DMS153 treated with DMSO at 0.1 percent for 48 hours (cell line): ENCODE measurements at regions not wholly inside any gene's neighbourhood (a gene's known extent, or its start where the extent isn't known, plus 50 kb on each side); places are given as distances from the start of the nearest gene placed in this dataset.

Source experiments
- DNase-seq: peaks from one replicate; lab custom pipeline; 2025; ENCODE audit not compliant: unreplicated experiment; lab: John Stamatoyannopoulos, UW

DNA sequence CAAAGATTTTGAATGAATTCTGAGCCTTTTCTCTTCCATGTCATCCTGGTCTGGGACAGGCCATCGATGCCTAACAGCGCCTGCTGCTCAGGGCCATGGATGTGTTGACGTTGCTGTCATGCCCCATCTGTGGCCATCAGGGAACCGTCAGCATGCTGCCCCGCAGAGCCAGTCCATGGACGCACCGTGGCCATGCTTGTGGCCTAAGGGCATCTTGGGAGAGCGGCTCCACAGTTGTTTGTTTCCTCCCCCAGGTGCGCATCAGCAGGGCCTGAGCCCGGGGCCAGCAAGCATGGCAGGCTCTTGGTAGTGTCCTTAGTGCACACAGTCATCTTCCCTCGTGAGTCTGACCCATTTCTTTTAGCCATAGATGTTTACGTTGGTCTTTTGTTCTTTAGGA is 142.7 kb downstream of the VAPA start:
- no peak for DNase-seq

DNA sequence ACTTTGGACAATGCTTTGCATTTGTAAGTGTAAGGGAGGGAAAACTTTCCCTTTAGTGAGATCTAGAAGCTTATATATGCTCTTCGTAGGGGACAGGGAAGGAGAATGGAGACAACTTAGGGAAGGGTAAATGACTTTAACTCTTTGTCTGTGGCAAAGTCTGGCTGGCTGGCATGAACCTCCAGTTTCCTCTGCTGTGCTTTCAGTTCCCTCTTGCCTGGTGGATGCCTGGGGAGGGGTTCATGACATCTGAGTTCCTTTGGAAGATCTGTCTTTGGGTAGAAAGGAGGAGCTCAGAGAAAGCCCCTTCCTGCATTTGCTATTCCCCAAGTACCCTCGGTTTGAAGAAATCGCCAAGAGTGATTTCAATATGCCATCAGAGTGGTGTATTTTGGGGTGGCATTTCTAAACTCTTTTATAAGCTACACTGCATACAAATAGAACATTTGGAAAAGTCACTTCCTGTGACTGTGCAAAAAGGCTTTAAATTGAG is 143.6 kb downstream of the VAPA start:
- DNase-seq: no peak

DNA sequence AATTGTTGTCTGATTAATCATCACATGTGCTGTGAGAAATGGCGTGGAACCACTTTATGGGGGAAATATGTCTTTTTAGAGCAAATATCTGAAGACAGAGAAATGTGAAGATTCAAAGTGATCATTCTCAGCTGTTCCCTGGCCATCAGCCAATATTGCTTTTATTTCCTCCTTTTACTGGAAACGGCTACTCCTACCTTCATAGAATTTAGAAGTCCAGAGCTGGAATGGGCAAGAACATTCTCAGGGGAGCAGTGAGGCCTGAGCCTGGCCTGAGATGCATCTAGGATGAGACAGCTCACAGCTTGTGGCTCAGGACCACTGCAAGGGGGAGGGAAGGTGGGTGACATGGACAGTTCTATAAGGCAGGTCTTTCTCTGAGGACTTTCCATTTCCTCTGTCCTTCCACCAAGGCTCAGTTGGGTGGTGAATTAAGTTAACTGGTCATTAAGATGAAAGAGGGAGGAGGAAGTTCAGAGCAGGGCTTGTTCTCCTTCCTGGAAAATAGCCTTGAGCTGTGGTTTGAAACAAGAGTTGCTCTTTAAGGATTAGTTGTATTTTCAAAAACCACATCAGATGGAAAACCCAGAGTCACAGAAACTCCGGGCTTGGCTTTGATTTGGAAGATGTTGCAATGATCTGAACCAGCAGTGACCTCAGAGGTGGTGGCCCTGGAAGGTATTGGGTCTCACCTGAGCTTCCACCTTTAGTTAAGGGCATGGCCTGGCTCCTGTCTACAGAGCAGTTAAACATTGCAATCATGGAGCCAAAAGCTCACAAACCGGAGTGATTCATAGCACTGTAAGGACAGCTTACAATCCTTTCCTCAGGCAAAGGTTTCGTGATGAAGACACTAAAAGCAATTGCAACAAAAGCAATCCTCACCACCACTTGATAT is 144.3 kb downstream of the VAPA start:
- no peak for DNase-seq

DNA sequence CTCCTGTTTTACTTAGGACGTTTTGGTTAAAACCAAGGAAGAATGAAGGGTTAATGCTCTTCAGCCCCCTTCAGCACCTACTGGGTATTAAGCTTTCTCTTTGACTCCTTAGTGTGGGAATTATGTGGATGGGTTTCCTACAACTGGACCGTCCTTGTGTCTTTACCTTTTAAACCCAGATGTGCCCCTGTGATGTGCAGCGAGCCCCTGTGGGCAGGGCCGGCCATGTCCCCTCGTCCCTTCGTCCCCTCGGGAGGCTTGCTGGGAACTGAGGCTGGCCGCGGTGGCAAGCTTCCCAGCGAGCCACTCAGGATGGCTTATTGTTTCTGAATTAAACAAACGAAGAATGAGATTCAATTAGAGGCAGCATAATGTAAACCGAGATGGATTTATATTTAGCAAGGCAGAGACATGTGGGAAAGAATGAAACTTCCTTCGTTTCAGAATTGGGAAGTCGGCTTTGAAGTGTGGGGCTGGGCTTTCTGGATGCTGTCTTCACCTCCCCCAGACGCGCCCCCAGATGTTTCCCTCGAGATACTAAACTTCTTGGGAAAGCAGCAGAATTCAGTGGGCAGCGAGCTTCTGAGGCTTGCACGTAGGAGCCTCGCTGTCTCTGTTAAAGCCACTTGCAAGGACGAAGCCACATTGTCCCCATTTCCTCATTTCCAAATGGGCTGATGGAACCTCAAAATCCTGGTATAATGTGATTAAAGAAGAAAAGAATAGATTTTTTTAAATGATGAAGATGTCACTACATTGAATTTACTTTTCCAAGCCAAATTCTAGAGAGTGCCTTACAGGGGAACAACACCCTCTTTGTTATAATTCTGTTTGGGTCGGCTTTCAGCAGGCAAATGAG is 146.0 kb downstream of the VAPA start:
- DNase-seq: no peak

DNA sequence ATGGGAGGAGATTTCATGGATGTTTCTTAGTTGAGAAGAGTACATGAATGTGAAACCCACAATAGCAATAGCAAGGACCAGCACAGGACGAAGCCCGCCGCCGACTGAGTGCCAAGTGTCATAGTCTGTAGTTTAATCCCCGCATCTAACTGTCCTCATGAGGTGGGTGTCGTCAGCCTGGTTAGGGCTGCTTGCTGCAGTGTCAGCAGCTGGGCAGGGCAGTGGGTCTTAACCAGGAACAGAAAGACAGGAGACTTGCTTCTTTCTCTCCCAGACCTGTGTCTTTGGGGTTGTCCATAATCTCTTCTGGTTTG is 146.6 kb downstream of the VAPA start:
- DNase-seq: no peak

DNA sequence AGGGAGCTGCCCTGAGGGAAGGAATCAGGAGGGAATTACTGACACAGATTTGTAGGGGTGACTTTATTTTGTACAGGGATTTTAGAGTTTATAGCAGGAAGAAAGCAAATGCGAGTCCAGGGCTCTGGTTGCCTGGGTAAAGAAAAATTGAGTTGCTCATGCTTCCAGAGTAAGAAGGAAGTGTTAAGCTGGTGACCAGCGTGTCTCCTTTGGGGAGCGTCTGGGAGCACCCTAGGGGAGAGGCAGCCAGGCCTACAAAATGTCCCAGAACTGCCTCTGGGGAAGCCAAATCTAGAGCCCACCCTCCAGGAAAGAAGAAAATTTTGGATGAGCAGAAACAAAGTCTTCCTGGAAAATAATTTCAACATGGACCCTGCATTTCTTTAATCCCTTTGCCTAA is 147.0 kb downstream of the VAPA start:
- DNase-seq: no peak

DNA sequence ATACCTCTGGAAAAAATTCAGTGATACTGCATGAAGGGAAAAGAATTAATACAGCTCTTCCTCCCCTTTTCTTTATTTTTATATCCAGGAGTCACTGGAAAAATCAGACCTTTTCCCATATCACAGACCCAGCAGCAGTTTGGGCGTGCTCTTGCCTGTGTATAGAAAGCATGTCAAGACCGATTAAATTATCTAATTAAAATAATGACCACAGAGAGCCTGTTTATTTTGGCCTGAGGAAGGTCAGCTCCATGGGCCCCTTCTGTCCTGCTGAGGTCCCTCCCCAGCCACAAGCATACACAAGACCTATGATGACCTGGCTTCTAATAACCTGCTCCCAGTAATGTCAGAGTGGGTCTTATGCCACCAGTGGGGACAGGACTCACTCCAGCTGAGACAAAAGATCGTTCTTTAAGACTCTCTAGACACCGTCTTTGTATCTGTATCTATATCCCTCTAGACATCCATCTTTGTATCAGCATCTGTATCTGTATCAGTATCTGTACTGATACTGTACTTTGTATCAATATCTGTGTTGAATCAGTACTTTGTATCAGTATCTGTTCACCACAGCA is 147.8 kb downstream of the VAPA start:
- DNase-seq: no peak

DNA sequence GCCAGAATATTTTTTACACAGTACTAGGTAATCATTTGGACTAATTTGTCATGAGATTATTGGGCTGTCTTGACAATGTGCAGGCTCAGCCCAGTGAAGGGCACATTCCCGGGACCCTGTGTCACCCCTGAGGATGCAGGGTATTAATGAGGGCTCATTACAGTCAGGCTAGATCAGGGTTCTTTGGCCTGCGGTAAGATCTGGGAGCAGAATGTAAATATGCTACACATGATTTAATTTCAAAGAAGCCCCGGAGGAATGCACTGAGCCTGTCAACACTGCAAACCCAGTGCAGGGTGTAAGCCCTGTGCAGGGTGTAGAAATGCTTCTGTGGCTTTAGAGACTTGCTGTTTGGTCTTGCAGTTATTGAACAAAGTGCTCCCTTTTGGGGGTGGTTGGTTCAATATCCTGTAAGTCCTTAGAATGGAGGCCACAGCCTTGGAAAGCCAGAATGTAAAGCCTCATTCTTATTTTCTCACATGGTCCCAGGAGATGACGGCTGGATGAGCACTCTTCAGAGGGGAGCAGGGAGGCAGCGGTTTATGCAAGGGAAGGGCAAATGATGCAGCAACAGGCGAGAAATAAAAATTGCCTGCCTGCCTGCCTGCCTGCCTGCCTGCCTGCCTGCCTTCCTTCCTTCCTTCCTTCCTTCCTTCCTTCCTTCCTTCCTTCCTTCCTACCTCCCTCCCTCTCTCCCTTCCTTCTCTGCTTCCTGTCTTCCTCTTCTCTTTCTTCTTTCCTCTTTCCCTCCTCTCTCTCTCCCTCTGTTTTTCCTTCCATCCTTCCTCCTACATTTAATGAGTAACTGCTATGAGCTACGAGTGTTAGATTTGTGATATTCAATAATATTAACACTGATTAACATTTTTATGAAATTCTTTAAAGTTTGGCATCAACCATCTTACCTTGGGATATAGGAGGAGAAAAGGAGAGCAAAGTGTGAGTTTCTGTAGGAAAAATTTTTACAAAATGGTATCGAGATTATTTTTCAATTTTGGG is 148.8 kb downstream of the VAPA start:
- DNase-seq: no peak

DNA sequence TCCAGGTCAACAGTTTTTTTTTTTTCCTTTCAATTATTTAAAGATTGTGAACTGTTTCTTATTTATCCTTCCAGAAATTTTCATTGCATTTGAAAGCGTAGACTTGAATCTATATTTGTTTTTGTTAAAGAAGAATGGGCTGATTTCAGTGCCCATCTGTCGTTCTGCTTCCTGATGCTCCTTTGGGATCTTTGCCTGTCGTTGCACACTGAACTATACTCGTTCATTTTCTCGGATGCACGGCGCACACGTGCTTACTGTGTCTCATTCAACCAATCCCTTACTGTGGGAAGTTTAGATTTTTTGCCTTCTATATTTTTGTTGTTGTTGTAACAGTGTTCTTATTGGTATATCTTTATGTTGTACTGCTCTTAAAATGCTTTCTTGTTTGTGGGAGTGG is 149.7 kb downstream of the VAPA start:
- no peak for DNase-seq

DNA sequence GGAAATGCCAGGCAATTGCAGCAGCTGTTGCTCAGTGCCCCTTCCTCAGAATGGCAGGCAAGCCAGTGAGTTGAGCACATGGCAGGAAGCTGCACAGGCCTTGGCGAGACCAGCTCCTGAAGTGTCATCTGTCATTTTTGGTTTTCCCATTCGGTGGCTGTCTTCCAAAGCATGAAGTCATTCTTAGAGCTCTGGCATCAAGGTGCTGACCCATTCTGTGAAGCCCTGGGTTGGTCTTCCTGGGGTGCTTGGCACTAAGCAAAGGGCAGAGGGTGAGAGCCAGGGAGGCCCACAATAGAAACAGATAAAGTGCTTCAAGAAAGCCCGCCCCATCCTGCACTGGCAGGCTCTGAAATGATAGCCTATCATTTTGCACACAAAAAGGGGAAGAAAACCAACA is 150.5 kb downstream of the VAPA start:
- DNase-seq: no peak

DNA sequence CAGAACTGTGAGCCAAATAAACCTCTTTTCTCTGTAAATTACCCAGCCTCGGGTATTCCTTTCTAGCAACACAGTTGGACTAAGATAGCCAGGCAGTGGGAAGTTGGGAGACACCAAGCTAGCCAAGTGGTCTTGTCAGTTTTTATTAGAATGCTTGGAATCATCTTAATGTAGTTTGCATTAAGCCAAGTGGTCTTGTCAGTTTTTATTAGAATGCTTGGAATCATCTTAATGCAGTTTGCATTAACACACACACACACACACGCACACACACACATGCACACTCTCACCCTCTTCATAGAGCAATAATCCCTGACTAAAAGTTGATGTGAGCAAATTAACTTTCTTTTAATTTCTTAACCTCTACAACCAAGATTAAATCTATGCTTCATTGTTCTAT is 151.5 kb downstream of the VAPA start:
- no peak for DNase-seq

DNA sequence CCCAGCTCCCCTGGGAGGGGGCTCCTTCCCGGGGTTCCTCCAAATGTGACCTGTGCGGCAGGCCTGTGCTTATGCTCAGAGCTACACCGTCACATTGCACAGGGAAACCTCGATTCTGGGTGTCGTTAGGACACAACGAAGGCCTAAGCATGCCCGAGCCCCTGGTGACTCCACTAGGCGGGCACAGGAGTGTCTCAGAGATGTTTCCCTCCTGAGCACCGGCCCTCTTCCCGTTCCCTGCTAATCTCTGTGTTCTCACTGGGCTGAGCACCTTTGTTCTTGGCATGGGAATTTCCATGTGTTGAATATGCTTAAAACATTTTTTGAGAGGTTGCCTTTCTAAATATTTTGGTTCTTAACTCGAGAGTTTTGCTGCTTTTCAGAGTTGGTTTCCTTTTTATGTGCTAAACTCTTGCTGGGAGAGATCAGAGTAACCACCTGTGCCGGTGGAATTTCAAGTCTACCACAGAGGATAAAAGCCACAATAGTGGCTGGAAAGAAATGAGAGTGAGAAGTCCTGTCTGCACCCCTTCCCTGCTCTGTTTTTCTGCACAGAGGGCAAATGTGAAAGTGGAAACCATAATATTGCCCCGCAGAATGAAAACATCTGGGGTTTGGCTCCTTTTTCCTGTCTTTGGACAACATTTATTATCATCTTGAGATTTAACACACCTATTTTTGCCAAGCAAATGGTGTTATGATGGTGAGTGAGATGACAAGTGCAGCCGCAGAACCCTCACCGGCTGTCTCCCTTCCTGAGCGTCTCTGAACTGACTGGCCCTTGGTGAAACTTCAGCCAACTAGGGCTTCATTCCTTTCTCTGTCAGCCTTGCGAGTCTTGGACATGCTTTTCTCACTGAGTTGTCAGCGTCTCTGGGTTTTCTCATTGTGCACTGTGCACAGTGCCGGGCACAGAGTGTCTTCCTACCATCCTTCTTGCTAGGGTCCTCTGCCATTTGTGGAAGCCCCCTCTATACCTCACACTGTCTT is 154.1 kb downstream of the VAPA start:
- no peak for DNase-seq

DNA sequence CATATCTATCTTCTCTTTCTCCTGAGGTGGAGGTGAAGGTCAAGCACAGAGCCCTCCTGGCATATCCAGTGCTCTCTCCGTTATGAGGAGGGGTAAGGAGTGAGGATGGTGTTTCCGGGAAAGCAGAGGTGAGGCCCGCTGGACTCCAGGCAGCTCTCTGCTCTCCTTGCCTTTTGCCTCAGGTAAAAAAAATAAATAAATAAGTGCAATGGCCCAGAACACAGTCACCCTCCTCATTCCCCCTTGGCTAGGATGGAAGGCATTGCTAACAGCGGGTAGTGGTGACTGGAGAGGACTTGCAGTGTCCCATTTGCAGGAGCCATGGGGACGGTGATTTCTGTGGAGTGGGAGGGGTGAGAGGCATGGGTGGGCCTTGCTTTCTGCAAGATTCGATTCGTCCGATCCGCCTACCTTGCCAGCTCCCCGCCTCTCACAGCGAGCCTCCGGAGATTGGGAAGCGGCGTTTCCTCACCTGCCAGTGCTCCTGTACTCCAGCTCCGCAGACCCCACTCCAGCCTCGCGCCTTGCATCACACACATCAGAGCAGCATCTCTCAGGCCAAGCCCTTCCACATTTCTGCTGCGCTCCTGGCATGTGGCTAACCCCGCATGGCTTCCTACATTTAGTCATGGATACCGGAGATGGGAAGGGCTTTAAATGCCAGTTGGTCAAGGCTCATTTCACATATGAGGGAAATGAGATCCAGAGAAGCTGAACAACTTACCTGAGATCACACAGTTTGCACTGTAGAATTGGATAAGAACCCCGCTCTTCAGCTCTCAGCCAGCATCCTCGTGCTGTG is 155.2 kb downstream of the VAPA start:
- DNase-seq: no peak

DNA sequence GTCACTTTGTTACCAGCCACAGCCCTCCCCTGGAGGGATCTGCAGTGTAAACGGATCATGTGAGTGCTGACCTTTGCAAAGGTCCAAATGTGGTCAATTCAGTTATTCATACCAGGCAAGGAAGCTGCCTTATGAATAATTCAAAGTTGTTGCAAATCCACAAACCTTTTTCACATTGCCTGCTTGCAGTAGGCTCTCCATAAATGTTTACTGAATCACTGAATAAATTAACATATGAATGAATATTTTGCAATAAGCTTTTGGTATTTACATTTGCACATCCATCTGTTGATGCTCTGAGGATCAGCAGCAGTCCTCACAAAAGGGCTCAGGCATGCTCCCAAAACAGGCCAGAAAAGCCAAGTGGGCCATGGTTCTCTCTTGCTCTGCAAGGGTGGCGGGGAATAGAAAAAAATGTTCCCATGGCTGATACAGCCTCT is 156.8 kb downstream of the VAPA start:
- no peak for DNase-seq

DNA sequence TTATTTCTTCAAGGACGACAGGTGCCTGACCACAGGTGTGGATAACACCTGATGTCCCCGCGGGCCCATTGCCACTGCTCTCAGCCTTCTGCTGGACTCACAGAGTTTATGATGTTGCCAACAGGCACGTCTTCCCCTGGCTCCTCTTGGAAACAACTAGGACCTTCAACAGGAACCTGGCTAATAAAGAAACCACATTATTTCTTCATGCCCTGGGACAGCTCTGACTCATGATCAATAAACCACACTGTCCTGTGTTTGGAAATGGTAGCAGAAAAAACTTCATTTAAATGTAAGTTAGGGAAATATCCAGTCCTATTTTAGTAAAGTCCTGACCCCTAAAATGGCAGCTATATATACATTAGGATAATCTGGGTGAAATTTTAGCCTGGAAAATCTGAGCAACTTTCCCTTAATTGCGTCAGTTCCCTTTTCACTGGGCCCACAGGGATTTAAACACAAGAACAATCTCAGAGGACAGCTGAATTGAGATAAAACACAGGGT is 158.9 kb downstream of the VAPA start:
- no peak for DNase-seq

DNA sequence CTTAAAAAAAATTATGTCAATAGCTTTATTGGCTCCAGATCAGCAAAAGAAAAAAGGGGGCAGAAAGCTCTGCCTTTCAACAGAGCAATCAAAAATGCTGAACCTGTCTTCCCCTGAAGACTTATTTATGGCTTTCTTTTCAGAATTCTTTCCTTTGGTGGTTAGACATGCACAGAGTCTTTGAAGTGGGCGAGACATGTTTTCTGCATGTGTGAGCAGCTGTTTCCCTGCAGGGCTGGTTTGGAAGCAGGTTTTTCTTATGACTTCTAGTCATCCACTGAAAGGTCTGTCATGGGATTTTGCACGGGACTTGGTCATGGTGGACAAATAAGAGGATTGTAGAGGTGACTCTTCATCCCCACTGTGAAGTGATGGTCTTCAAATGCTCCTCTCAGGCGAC is 160.3 kb downstream of the VAPA start:
- DNase-seq: no peak

DNA sequence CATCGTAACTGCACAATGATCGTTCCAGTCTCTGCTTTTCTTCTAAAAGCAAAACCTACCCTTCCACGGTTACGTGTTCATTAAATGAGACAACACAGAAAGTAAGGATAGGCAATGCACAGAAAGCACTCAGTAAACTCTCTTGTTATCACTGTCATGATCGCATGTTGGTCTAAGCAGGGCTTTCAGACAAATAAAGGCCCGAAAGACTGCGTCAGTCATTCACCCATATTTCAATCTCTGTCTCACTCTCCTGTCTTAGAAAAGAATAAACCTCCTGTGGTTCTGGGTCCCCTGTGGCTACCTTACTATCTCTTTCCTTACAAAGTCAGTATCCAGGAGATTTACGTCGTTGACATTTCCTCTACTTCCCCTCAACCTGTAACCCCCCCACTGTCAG is 160.9 kb downstream of the VAPA start:
- no peak for DNase-seq

DNA sequence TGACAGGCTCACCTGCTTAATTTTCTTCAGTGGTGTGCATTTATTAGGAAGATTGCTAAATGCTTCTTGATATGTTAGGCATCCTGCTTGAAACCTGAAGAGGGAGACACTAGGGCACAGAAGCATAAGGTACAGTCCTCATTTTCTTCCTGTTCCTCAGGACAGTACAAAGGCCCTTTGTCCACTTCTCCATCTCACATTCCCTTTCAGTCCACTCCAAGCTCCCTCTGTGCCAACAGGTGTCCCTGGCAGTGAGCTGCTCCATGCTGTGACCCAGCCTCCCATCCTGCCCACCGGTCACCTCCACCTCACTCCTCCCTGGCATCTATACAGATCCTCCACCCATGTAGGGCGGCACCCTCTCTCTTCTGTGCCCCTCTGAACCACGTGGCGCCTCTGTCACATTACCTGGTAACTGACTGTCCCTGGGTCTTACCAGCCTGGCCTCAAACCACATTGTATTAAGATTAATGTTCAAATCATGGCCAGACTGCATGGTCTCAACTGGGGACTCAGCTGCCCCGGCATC is 162.8 kb downstream of the VAPA start:
- no peak for DNase-seq
